MM.1S (cell line): ENCODE measurements at regions not wholly inside any gene's neighbourhood (a gene's known extent, or its start where the extent isn't known, plus 50 kb on each side); places are given as distances from the start of the nearest gene placed in this dataset.
"Not testable (repeated sequence)": the region's sequence is repeated elsewhere in the genome, so short reads cannot be mapped to it uniquely, and the experiment has no call there.

Experiments
- DNase-seq: peaks from one replicate; pipeline ENCODE4 v3.0.0-alpha.2; 2015
- H2AFZ ChIP-seq: fragments of 300-600 bp; sonication (generic); 2 replicates; pipeline ENCODE4 v1.6.0; 2016; ENCODE audit warnings: antibody characterized with exemption, low read length
- H3F3A ChIP-seq: fragments of 300-600 bp; sonication (generic); 2 replicates; pipeline ENCODE4 v1.6.1; 2016; ENCODE audit warnings: mild to moderate bottlenecking, antibody characterized with exemption, low read length, moderate library complexity, mixed read lengths; ENCODE audit not compliant: insufficient read depth
- H3K27ac ChIP-seq: fragments of 300-600 bp; sonication (generic); 2 replicates; pipeline ENCODE4 v1.5.1; 2016; ENCODE audit warnings: mild to moderate bottlenecking, low read length
- H3K27me3 ChIP-seq: fragments of 300-600 bp; sonication (generic); replicated peaks from 2 replicates; pipeline ENCODE4 v1.6.0; 2016; ENCODE audit warnings: low read length; ENCODE audit not compliant: insufficient read depth
- H3K36me3 ChIP-seq: fragments of 300-600 bp; sonication (generic); replicated peaks from 2 replicates; pipeline ENCODE4 v1.6.1; 2016; ENCODE audit warnings: mild to moderate bottlenecking, low read length, mixed read lengths; ENCODE audit not compliant: insufficient read depth
- H3K4me1 ChIP-seq: fragments of 300-600 bp; sonication (generic); 2 replicates; pipeline ENCODE4 v1.6.1; 2016; ENCODE audit warnings: low read length, mixed read lengths
- H3K4me2 ChIP-seq: fragments of 300-600 bp; sonication (generic); 2 replicates; pipeline ENCODE4 v1.6.0; 2016; ENCODE audit warnings: low read depth, low read length
- H3K4me3 ChIP-seq: fragments of 300-600 bp; sonication (generic); 2 replicates; pipeline ENCODE4 v1.5.1; 2016; ENCODE audit warnings: low read length, mixed read lengths
- H3K79me2 ChIP-seq: fragments of 300-600 bp; sonication (generic); 2 replicates; pipeline ENCODE4 v1.6.1; 2016; ENCODE audit warnings: mixed run types, low read length, mixed read lengths
- H3K9ac ChIP-seq: fragments of 300-600 bp; sonication (generic); 2 replicates; pipeline ENCODE4 v1.6.1; 2016; ENCODE audit warnings: low read length, mixed read lengths
- H3K9me2 ChIP-seq: fragments of 300-600 bp; sonication (generic); replicated peaks from 2 replicates; pipeline ENCODE4 v1.6.1; 2016; ENCODE audit warnings: mild to moderate bottlenecking, low read length, mixed read lengths; ENCODE audit not compliant: insufficient read depth
- H3K9me3 ChIP-seq: fragments of 300-600 bp; sonication (generic); replicated peaks from 2 replicates; pipeline ENCODE4 v1.6.1; 2016; ENCODE audit warnings: mild to moderate bottlenecking, low read length, mixed read lengths; ENCODE audit not compliant: insufficient read depth
- H4K20me1 ChIP-seq: fragments of 300-600 bp; sonication (generic); 2 replicates; pipeline ENCODE4 v1.6.1; 2016; ENCODE audit warnings: mild to moderate bottlenecking, low read length, moderate library complexity, mixed read lengths; ENCODE audit not compliant: insufficient read depth
- CTCF ChIP-seq: fragments of 300-600 bp; sonication (generic); IDR thresholded peaks from 2 replicates; pipeline ENCODE4 v1.5.1; 2016; ENCODE audit warnings: antibody characterized with exemption, low read length, mixed read lengths
- EZH2 ChIP-seq: fragments of 300-600 bp; sonication (generic); optimal IDR thresholded peaks from 2 replicates; pipeline ENCODE3; 2017; ENCODE audit warnings: low read depth, mild to moderate bottlenecking, antibody characterized with exemption, low read length, mixed read lengths
- EZH2phosphoT487 ChIP-seq: fragments of 300-600 bp; sonication (generic); IDR thresholded peaks from 2 replicates; pipeline ENCODE4 v1.6.1; 2018; ENCODE audit warnings: antibody characterized with exemption, low read length

DNA sequence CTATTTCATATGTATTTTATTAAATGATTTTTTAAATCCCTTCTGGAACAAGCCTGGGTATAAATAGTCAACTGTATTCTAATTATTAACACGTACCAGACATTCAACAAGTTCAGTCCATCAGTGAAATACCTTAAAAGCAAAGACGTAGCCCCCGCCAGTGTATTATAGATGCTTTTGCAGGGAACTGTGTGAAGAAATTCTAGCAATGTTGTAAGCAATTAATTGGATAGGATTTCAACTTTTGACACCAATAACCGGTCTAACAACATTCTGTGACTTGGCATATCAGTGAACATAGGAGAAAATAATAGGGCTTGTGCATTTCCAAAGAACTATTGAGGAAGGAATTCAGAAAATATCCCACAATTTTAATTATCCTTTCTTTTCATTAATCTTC is 67.2 kb upstream of the TGFBR2 start:
- H3F3A ChIP-seq = no peaks in the 10 kb centered on the region
- H3K9ac ChIP-seq = no peak overlapping the region
- H3K36me3 ChIP-seq = no peaks in the 10 kb centered on the region
- H3K27ac ChIP-seq = no peak overlapping the region
- no peak overlapping the region for H3K4me2 ChIP-seq
- H3K4me1 ChIP-seq = no peaks in the 10 kb centered on the region
- H2AFZ ChIP-seq = no peak overlapping the region
- H3K9me3 ChIP-seq = no peaks in the 10 kb centered on the region
- DNase-seq = no peak
- no peak overlapping the region for H3K4me3 ChIP-seq
- no peaks in the 10 kb centered on the region for H3K79me2 ChIP-seq
- H3K27me3 ChIP-seq = no peaks in the 10 kb centered on the region
- H4K20me1 ChIP-seq = no peaks in the 10 kb centered on the region
- no peaks in the 10 kb centered on the region for H3K9me2 ChIP-seq
- TF ChIP-seq CTCF (no peak), EZH2phosphoT487 (no peak), EZH2 (no peak)

DNA sequence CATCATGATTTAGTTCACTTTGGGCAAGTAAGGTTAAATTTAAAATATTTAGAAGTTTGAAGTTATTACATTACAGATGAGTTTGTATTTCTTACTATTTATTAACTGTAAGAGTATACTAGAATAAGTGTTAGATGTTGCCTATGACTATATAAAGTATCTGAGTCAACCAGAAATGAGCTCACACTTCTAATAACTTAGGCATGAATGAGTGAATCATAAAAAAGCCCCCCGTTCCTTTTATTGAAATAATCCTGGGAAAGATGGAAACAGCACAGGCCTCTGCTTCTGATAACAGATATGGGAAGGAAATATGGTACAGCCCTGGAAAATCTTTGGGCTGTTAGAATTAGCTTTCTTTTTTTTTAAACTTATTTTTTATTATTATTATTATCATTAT is 66.6 kb upstream of the TGFBR2 start:
- no peaks in the 10 kb centered on the region for H3K9me2 ChIP-seq
- TF ChIP-seq CTCF (no peak), EZH2phosphoT487 (no peak), EZH2 (no peak)
- no peak overlapping the region for H2AFZ ChIP-seq
- H3K27ac ChIP-seq = no peak overlapping the region
- no peaks in the 10 kb centered on the region for H3K9me3 ChIP-seq
- no peaks in the 10 kb centered on the region for H3K79me2 ChIP-seq
- H3K4me2 ChIP-seq = no peak overlapping the region
- H3K4me1 ChIP-seq = no peaks in the 10 kb centered on the region
- no peak for DNase-seq
- no peaks in the 10 kb centered on the region for H3F3A ChIP-seq
- H3K9ac ChIP-seq = no peak overlapping the region
- H3K36me3 ChIP-seq = no peaks in the 10 kb centered on the region
- no peaks in the 10 kb centered on the region for H4K20me1 ChIP-seq
- H3K4me3 ChIP-seq = no peak overlapping the region
- no peaks in the 10 kb centered on the region for H3K27me3 ChIP-seq

DNA sequence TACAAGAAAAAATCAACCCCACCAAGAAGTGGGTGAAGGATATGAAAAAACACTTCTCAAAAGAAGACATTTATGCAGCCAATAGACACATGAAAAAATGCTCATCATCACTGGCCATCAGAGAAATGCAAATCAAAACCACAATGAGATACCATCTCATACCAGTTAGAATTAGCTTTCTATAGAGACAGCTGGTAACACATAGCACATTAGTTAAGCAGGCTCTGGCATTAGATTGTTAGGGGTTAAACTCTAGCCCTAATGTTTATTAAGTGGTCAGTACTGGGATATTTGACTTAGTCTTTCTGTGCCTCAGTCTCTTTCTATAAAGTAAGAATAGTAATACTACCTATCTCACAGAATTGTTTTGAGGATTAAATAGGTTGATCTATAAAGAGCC is 65.2 kb upstream of the TGFBR2 start:
- not testable (repeated sequence) for H3K4me2 ChIP-seq, H3F3A ChIP-seq, H3K9me3 ChIP-seq

DNA sequence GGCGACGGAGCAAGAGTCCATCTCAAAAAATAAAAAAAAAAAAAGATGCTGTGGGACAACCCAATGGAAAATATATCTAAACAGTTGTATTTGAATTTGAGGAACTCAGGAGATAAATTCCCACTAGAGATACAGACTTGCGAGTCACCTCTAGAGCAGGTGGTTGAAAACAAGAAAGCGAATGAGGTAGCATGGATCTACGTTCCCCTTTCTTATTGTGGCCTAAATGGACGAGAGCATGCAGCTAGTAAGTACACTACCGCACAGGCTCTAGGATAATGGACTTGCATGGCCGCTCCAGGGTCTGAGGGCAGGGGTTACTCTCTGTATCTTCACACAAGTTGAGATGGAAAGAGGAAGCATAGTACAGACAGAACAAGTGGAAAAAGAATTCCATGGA is 63.5 kb upstream of the TGFBR2 start:
- Histone ChIP-seq H3K9ac (no peak overlapping the region), H3F3A (no peaks in the 10 kb centered on the region), H3K27me3 (no peaks in the 10 kb centered on the region), H3K4me3 (no peak overlapping the region), H3K9me2 (no peaks in the 10 kb centered on the region), H3K4me1 (no peaks in the 10 kb centered on the region), H3K36me3 (no peaks in the 10 kb centered on the region), H3K9me3 (no peaks in the 10 kb centered on the region), H3K27ac (no peak overlapping the region), H2AFZ (no peak overlapping the region), H4K20me1 (no peaks in the 10 kb centered on the region), H3K4me2 (no peak overlapping the region), H3K79me2 (no peaks in the 10 kb centered on the region)
- no peak for TF ChIP-seq EZH2
- no peak for TF ChIP-seq EZH2phosphoT487
- no peak for TF ChIP-seq CTCF
- no peak for DNase-seq

More for the DNA sequence above, 65.2 kb upstream of the TGFBR2 start:
- not testable (repeated sequence) for H3K36me3 ChIP-seq, H3K9ac ChIP-seq, DNase-seq, H2AFZ ChIP-seq, H3K27ac ChIP-seq, H3K27me3 ChIP-seq, H3K9me2 ChIP-seq, H3K79me2 ChIP-seq, H4K20me1 ChIP-seq, H3K4me1 ChIP-seq, H3K4me3 ChIP-seq
